ENCODE measurements at regions not wholly inside any gene's neighbourhood (a gene's known extent, or its start where the extent isn't known, plus 50 kb on each side); places are given as distances from the start of the nearest gene placed in this dataset.
"Not testable (repeated sequence)": the region's sequence is repeated elsewhere in the genome, so short reads cannot be mapped to it uniquely, and the experiment has no call there.

GRCh38 chr13:90652036-90652435 is 695.5 kb upstream of the MIR17HG start:
- DNase-seq = no peak

GRCh38 chr13:90654970-90655369 is 692.5 kb upstream of the MIR17HG start:
- DNase-seq = no peak

- DNase-seq = not testable (repeated sequence)
Measured at GRCh38 chr13:90664200-90664599, 683.3 kb upstream of the MIR17HG start.

GRCh38 chr13:90673746-90674145 is 673.7 kb upstream of the MIR17HG start:
- no peak for DNase-seq

- no peak for DNase-seq
Measured at GRCh38 chr13:90675129-90675528, 672.4 kb upstream of the MIR17HG start.

- no peak for DNase-seq
Measured at GRCh38 chr13:90680826-90681225, 666.7 kb upstream of the MIR17HG start.

- no peak for DNase-seq
Measured at GRCh38 chr13:90683711-90684131, 663.8 kb upstream of the MIR17HG start.

GRCh38 chr13:90686442-90686841 is 661.0 kb upstream of the MIR17HG start:
- no peak for DNase-seq

GRCh38 chr13:90689111-90689510 is 658.4 kb upstream of the MIR17HG start:
- no peak for DNase-seq

- no peak for DNase-seq
Measured at GRCh38 chr13:90690458-90691080, 656.9 kb upstream of the MIR17HG start.

GRCh38 chr13:90696254-90696653 is 651.2 kb upstream of the MIR17HG start:
- no peak for DNase-seq

GRCh38 chr13:90696656-90697055 is 650.8 kb upstream of the MIR17HG start:
- no peak for DNase-seq

- no peak for DNase-seq
Measured at GRCh38 chr13:90700340-90700739, 647.1 kb upstream of the MIR17HG start.

GRCh38 chr13:90701264-90701663 is 646.2 kb upstream of the MIR17HG start:
- DNase-seq = no peak

- no peak for DNase-seq
Measured at GRCh38 chr13:90702050-90702449, 645.4 kb upstream of the MIR17HG start.

GRCh38 chr13:90706631-90707030 is 640.9 kb upstream of the MIR17HG start:
- no peak for DNase-seq

- DNase-seq = no peak
Measured at GRCh38 chr13:90708128-90708527, 639.4 kb upstream of the MIR17HG start.

- DNase-seq = no peak
Measured at GRCh38 chr13:90709319-90709718, 638.2 kb upstream of the MIR17HG start.

- DNase-seq = no peak
Measured at GRCh38 chr13:90710164-90710759, 637.2 kb upstream of the MIR17HG start.

GRCh38 chr13:90713441-90714133 is 633.9 kb upstream of the MIR17HG start:
- no peak for DNase-seq

GRCh38 chr13:90715485-90715884 is 632.0 kb upstream of the MIR17HG start:
- DNase-seq = no peak

- DNase-seq = no peak
Measured at GRCh38 chr13:90717451-90717936, 630.0 kb upstream of the MIR17HG start.

- DNase-seq = no peak
Measured at GRCh38 chr13:90719461-90719860, 628.0 kb upstream of the MIR17HG start.

GRCh38 chr13:90721937-90722336 is 625.5 kb upstream of the MIR17HG start:
- DNase-seq = no peak

Data from cerebellar nuclear complex (tissue), 1 donor.